GM12878 (cell line): ENCODE measurements at regions not wholly inside any gene's neighbourhood (a gene's known extent, or its start where the extent isn't known, plus 50 kb on each side); places are given as distances from the start of the nearest gene placed in this dataset.

Experiments used
- ATAC-seq: fragments of 200-7000 bp; cut with Tn5 transposase; 3 replicates; pipeline ENCODE4 v1.9.1; 2020; ENCODE audit warnings: mild to moderate bottlenecking, moderate library complexity
- BruUV-seq: library from RNA; stranded (reverse); fragments of 400-500 nt; replicated peaks from 2 replicates; lab custom pipeline; 2021; lab: Mats Ljungman, UMichigan
- CTCF ChIA-PET: fragments of 300-600 bp; sonication (Branson Sonifier 250); formaldehyde crosslinking; extraction: SDS; loops from one replicate; lab custom pipeline; 2021; ENCODE audit warnings: inconsistent platforms; lab: Yijun Ruan, JAX
- POLR2A ChIA-PET: fragments of 350-600 bp; formaldehyde crosslinking; extraction: SDS; loops from one replicate; lab custom pipeline; 2021; ENCODE audit warnings: inconsistent platforms; lab: Charles Lee
- RAD21 ChIA-PET: fragments of 300-600 bp; sonication (Branson Sonifier 250); formaldehyde crosslinking; loops from one replicate; lab custom pipeline; 2023; ENCODE audit warnings: antibody characterized with exemption; ENCODE audit not compliant: unreplicated experiment; lab: Charles Lee
- SMC1A ChIA-PET: fragments of 300-600 bp; sonication (Branson Sonifier 250); formaldehyde crosslinking; loops from one replicate; lab custom pipeline; 2023; ENCODE audit not compliant: unreplicated experiment, uncharacterized antibody; lab: Charles Lee
- DNase-seq: peaks from one replicate; pipeline ENCODE4 v3.0.0-alpha.2; 2011; ENCODE audit warnings: low read depth, low spot score
- FAIRE-seq: peaks from 3 replicates; lab custom pipeline; 2011; peaks lifted over from hg19 to GRCh38; lab: Jason Lieb, UNC
- H2AFZ ChIP-seq: 2 replicates; pipeline ENCODE4 v1.6.0; 2011; ENCODE audit warnings: low read depth, low read length, control low read depth; ENCODE audit not compliant: control insufficient read depth
- H3K27ac ChIP-seq: 2 replicates; pipeline ENCODE4 v1.5.1; 2011; ENCODE audit warnings: control low read depth; ENCODE audit not compliant: control insufficient read depth, insufficient read depth
- H3K27me3 ChIP-seq, 2 experiments: replicated peaks in 1 of 2; 2 replicates each; pipeline versions ENCODE4 v1.6.0 to v1.6.1; 2011; ENCODE audit warnings: low read length in 1 of 2; ENCODE audit not compliant: control insufficient read depth in 2 of 2, insufficient read depth in 2 of 2
- H3K36me3 ChIP-seq, 2 experiments: 2 replicates each; pipeline ENCODE4 v1.5.1; 2011; ENCODE audit warnings: low read length in 1 of 2; ENCODE audit not compliant: control insufficient read depth in 2 of 2, insufficient read depth in 2 of 2
- H3K4me1 ChIP-seq: 2 replicates; pipeline ENCODE4 v1.6.1; 2011; ENCODE audit warnings: mild to moderate bottlenecking, low read length, moderate library complexity, mixed read lengths; ENCODE audit not compliant: control insufficient read depth, insufficient read depth
- H3K4me2 ChIP-seq: 2 replicates; pipeline ENCODE4 v1.6.0; 2011; ENCODE audit warnings: control low read depth; ENCODE audit not compliant: control insufficient read depth, insufficient read depth
- H3K4me3 ChIP-seq: fragments of 200-600 bp; sonication (generic); 2 replicates; pipeline ENCODE4 v1.5.1; 2016
- H3K79me2 ChIP-seq: 2 replicates; pipeline ENCODE4 v1.6.0; 2011; ENCODE audit warnings: low read length; ENCODE audit not compliant: control insufficient read depth, insufficient read depth
- H3K9ac ChIP-seq: 2 replicates; pipeline ENCODE4 v1.8.0; 2011; ENCODE audit warnings: low read length, control low read depth, mixed read lengths; ENCODE audit not compliant: control insufficient read depth, insufficient read depth
- H3K9me3 ChIP-seq: replicated peaks from 3 replicates; pipeline ENCODE4 v1.5.1; 2011; ENCODE audit warnings: mild to moderate bottlenecking, low read length; ENCODE audit not compliant: control insufficient read depth, insufficient read depth
- H4K20me1 ChIP-seq: 2 replicates; pipeline ENCODE4 v1.6.0; 2011; ENCODE audit not compliant: control insufficient read depth, insufficient read depth
- ETV6 ChIP-seq, 2 experiments: fragments of 450-650 bp in 1 of 2; IDR thresholded peaks in 1 of 2; conservative IDR thresholded peaks in 1 of 2; 2 replicates each; pipeline ENCODE4 v1.6.1; 2014; ENCODE audit warnings: antibody characterized with exemption in 1 of 2, borderline replicate concordance in 1 of 2, low read depth in 1 of 2, mild to moderate bottlenecking in 1 of 2, moderate library complexity in 1 of 2
- MXI1 ChIP-seq: fragments of 150-350 bp; IDR thresholded peaks from 2 replicates; pipeline ENCODE4 v1.6.1; 2011; ENCODE audit warnings: low read depth, mild to moderate bottlenecking, inconsistent platforms, low read length, improper control_type of control experiment
- SIN3A ChIP-seq: IDR thresholded peaks from 2 replicates; pipeline ENCODE4 v1.6.1; 2012; ENCODE audit warnings: low read depth, low read length, improper control_type of control experiment
- SMAD1 ChIP-seq: fragments of 450-650 bp; IDR thresholded peaks from 2 replicates; pipeline ENCODE4 v1.6.1; 2018; ENCODE audit warnings: mild to moderate bottlenecking, low read depth; ENCODE audit not compliant: partially characterized antibody
- TAF1 ChIP-seq: IDR thresholded peaks from 2 replicates; pipeline ENCODE4 v1.6.1; 2011; ENCODE audit warnings: mild to moderate bottlenecking, low read depth, low read length, borderline replicate concordance
- TCF3 ChIP-seq: IDR thresholded peaks from 2 replicates; pipeline ENCODE4 v1.6.1; 2012; ENCODE audit warnings: low read depth, mild to moderate bottlenecking, low read length, borderline replicate concordance; ENCODE audit not compliant: insufficient read depth
- ZNF687 ChIP-seq: fragments of 450-650 bp; IDR thresholded peaks from 2 replicates; pipeline ENCODE4 v1.6.1; 2017; ENCODE audit warnings: mild to moderate bottlenecking, moderate library complexity
- WGBS: methylation state at CpG from one replicate; pipeline ENCODE4 v1.1.6; 2016; ENCODE audit warnings: low lambda C conversion rate; ENCODE audit not compliant: insufficient replicate concordance, insufficient coverage; ENCODE audit errors: missing lambda C conversion rate; 5-methylcytosine and 5-hydroxymethylcytosine counted together
- in situ Hi-C: fragments of 300-500 bp; cut with MboI; formaldehyde crosslinking; loops from 9 replicates; pipeline ENCODE4 v1.14.3; 2018; ENCODE audit warnings: mixed read lengths
- intact Hi-C: fragments of 100-400 bp; cut with micrococcal nuclease; formaldehyde crosslinking; loops from one replicate; pipeline ENCODE4 v1.14.2; 2022; ENCODE audit not compliant: unreplicated experiment
- TF ChIP-seq, protein P1 (sequence below): fragments of 150-350 bp; IDR thresholded peaks from 2 replicates; pipeline ENCODE4 v1.6.1; 2014; ENCODE audit warnings: mild to moderate bottlenecking, low read depth, low read length

DNA sequence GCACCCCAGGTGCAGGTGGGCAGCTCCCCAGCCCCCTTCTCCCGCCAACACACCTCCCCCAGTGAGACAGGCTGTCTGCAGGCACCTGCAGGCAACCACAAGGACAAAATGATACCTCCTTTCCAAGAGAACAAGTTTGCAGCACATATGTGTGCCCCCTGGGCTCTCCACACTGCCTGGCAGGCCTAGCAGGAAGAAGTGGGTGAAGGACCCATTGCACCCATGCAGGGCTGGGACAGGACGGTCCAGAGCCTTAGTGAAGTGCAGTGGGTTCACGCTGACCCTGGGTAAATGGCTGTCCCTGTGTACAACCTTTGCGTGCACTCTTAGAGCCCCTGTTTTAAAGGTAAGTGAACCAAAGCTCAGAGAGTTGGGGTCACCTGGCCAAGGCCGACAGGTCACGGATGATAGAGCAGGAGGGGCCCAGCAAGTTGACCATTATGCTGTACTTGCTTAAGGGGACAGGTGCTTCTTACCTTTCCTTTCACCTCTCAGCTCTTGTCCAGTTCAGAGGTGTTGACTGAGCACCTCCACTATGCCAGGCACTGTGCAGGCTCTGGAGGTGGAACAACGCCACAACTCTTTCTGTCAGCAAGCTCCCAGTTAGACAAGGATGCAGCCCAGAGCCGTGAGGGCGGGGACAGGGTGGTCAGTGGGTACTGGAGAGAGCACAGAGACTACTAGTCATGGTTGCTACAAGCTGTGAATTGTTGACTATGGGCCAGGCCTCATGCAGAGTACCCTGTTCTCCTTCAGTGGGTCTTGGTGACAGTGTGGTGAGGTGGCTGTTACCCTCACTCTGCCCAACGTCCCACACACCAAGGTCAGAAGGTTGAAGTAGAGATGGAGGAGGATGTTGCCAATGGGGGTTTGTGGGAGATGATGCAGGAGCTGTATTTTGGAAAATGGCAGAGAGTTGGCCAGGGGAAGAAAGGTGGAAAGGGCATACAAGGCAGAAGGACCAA lies 125.9 kb downstream of the PAPOLA start:
- Histone ChIP-seq H3K36me3 (no peaks in the 10 kb centered on the region), H3K79me2 (no peaks in the 10 kb centered on the region), H3K4me3 (no peak overlapping the region), H3K4me1 (no peaks in the 10 kb centered on the region), H3K9me3 (no peaks in the 10 kb centered on the region; the same call in 2 of the 3 replicates), H3K27ac (no peak overlapping the region), H3K27me3 (no peaks in the 10 kb centered on the region), H4K20me1 (no peaks in the 10 kb centered on the region), H2AFZ (no peak overlapping the region), H3K9ac (no peak overlapping the region), H3K4me2 (no peak overlapping the region)
- no TSS peak for BruUV-seq
- intact Hi-C loops (no loop called here), in situ Hi-C loops (no loop called here)
- ATAC-seq (no peak), DNase-seq (no peak), FAIRE-seq (no peak)
- CTCF ChIA-PET: no interaction called here
- WGBS: 27% methylated on average over 10 of the region's 10 CpGs
- RAD21 ChIA-PET: no interaction called here
- SMC1A ChIA-PET: no interaction called here
- TF ChIP-seq ZNF687 (no peak), ETV6 (conservative IDR thresholded peaks at IDR 0.05 in 1 of 2, IDR thresholded peaks at IDR 0.05 in 1 of 2; ENCODE audit: borderline replicate concordance in 1 of 2, low read depth in 1 of 2) (no peak), MXI1 (no peak), SMAD1 (no peak), TAF1 (no peak), SIN3A (no peak), TCF3 (no peak)
- TF ChIP-seq, protein P1, sequence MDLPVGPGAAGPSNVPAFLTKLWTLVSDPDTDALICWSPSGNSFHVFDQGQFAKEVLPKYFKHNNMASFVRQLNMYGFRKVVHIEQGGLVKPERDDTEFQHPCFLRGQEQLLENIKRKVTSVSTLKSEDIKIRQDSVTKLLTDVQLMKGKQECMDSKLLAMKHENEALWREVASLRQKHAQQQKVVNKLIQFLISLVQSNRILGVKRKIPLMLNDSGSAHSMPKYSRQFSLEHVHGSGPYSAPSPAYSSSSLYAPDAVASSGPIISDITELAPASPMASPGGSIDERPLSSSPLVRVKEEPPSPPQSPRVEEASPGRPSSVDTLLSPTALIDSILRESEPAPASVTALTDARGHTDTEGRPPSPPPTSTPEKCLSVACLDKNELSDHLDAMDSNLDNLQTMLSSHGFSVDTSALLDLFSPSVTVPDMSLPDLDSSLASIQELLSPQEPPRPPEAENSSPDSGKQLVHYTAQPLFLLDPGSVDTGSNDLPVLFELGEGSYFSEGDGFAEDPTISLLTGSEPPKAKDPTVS: no peak
- POLR2A ChIA-PET: no interaction called here
